ENCODE measurements at regions not wholly inside any gene's neighbourhood (a gene's known extent, or its start where the extent isn't known, plus 50 kb on each side); places are given as distances from the start of the nearest gene placed in this dataset.

- no peak for TF ChIP-seq POU6F1 (CRISPR knock-in tag; IDR thresholded peaks at IDR 0.05; ENCODE audit: borderline replicate concordance, low read depth)
- no peak for TF ChIP-seq ZFP3 (CRISPR knock-in tag; IDR thresholded peaks at IDR 0.05)
- TF ChIP-seq BACH2 (CRISPR knock-in tag; IDR thresholded peaks at IDR 0.05; ENCODE audit: borderline replicate concordance) = no peak
- no peak for TF ChIP-seq GLIS3 (CRISPR knock-in tag; IDR thresholded peaks at IDR 0.05)
- TF ChIP-seq, protein P1, sequence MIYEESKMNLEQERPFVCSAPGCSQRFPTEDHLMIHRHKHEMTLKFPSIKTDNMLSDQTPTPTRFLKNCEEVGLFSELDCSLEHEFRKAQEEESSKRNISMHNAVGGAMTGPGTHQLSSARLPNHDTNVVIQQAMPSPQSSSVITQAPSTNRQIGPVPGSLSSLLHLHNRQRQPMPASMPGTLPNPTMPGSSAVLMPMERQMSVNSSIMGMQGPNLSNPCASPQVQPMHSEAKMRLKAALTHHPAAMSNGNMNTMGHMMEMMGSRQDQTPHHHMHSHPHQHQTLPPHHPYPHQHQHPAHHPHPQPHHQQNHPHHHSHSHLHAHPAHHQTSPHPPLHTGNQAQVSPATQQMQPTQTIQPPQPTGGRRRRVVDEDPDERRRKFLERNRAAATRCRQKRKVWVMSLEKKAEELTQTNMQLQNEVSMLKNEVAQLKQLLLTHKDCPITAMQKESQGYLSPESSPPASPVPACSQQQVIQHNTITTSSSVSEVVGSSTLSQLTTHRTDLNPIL (CRISPR knock-in tag; IDR thresholded peaks at IDR 0.05; ENCODE audit: low read depth) = no peak
- no peak for TF ChIP-seq ZC3H10 (CRISPR knock-in tag; IDR thresholded peaks at IDR 0.05)
- TF ChIP-seq ZNF8 (CRISPR knock-in tag; IDR thresholded peaks at IDR 0.05) = no peak
- no peak for TF ChIP-seq RARB (CRISPR knock-in tag; IDR thresholded peaks at IDR 0.05)
- TF ChIP-seq, protein P2, sequence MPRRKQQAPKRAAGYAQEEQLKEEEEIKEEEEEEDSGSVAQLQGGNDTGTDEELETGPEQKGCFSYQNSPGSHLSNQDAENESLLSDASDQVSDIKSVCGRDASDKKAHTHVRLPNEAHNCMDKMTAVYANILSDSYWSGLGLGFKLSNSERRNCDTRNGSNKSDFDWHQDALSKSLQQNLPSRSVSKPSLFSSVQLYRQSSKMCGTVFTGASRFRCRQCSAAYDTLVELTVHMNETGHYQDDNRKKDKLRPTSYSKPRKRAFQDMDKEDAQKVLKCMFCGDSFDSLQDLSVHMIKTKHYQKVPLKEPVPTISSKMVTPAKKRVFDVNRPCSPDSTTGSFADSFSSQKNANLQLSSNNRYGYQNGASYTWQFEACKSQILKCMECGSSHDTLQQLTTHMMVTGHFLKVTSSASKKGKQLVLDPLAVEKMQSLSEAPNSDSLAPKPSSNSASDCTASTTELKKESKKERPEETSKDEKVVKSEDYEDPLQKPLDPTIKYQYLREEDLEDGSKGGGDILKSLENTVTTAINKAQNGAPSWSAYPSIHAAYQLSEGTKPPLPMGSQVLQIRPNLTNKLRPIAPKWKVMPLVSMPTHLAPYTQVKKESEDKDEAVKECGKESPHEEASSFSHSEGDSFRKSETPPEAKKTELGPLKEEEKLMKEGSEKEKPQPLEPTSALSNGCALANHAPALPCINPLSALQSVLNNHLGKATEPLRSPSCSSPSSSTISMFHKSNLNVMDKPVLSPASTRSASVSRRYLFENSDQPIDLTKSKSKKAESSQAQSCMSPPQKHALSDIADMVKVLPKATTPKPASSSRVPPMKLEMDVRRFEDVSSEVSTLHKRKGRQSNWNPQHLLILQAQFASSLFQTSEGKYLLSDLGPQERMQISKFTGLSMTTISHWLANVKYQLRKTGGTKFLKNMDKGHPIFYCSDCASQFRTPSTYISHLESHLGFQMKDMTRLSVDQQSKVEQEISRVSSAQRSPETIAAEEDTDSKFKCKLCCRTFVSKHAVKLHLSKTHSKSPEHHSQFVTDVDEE (CRISPR knock-in tag; IDR thresholded peaks at IDR 0.05) = no peak
- TF ChIP-seq ISL1 (CRISPR knock-in tag; IDR thresholded peaks at IDR 0.05) = no peak
Observed at GRCh38 chr16:77060614-77061013, 130.4 kb upstream of the MON1B start.

Measured in SK-N-SH treated with all-trans-retinoic acid at 6 μM for 48 hours (cell line).